Panc1 (cell line): ENCODE measurements at regions not wholly inside any gene's neighbourhood (a gene's known extent, or its start where the extent isn't known, plus 50 kb on each side); places are given as distances from the start of the nearest gene placed in this dataset.
"Not testable (repeated sequence)": the region's sequence is repeated elsewhere in the genome, so short reads cannot be mapped to it uniquely, and the experiment has no call there.

ENCODE experiments used
- ATAC-seq: fragments of 200-7000 bp; cut with Tn5 transposase; 2 replicates; pipeline ENCODE4 v1.9.1; 2020; ENCODE audit warnings: mild to moderate bottlenecking, moderate library complexity
- BruUV-seq: library from RNA; stranded (reverse); fragments of 400-500 nt; replicated peaks from 2 replicates; lab custom pipeline; 2021; lab: Mats Ljungman, UMichigan
- CTCF ChIA-PET: fragments of 300-600 bp; sonication (Branson Sonifier 250); formaldehyde crosslinking; loops from one replicate; lab custom pipeline; 2022; ENCODE audit warnings: antibody characterized with exemption; lab: Charles Lee
- POLR2A ChIA-PET: fragments of 300-600 bp; sonication (Branson Sonifier 250); formaldehyde crosslinking; loops from one replicate; lab custom pipeline; 2022; ENCODE audit warnings: antibody characterized with exemption; lab: Charles Lee
- DNase-seq: peaks from one replicate; pipeline ENCODE4 v3.0.0-alpha.2; 2010; ENCODE audit warnings: low read depth, low spot score
- H3K27ac ChIP-seq: 2 replicates; pipeline ENCODE4 v1.5.1; 2011; ENCODE audit warnings: mild to moderate bottlenecking, low read length, inconsistent platforms
- H3K27me3 ChIP-seq: fragments of 200-500 bp; sonication (Bioruptor generic); 2 replicates; pipeline ENCODE4 v1.6.0; 2014; ENCODE audit warnings: low read length, inconsistent platforms; ENCODE audit not compliant: control insufficient read depth, insufficient read depth
- H3K36me3 ChIP-seq: fragments of 200-500 bp; sonication (Bioruptor generic); 2 replicates; pipeline ENCODE4 v1.5.1; 2014; ENCODE audit warnings: inconsistent platforms, mild to moderate bottlenecking, low read length, moderate library complexity; ENCODE audit not compliant: control insufficient read depth, insufficient read depth
- H3K4me1 ChIP-seq: 2 replicates; pipeline ENCODE4 v1.5.1; 2011; ENCODE audit warnings: inconsistent platforms, mild to moderate bottlenecking, low read length, moderate library complexity; ENCODE audit not compliant: control insufficient read depth, insufficient read depth
- H3K4me3 ChIP-seq, 2 experiments: 2 replicates each; pipeline ENCODE4 v1.5.1; 2011 to 2012; ENCODE audit warnings: low read depth in 2 of 2, low read length in 2 of 2, mild to moderate bottlenecking in 2 of 2, inconsistent platforms in 1 of 2, moderate library complexity in 1 of 2
- H3K9me3 ChIP-seq: fragments of 200-500 bp; sonication (Bioruptor generic); 2 replicates; pipeline ENCODE4 v1.5.1; 2014; ENCODE audit warnings: low read depth, mild to moderate bottlenecking, inconsistent platforms, low read length, moderate library complexity; ENCODE audit not compliant: control insufficient read depth, insufficient read depth
- POLR2AphosphoS5 ChIP-seq: IDR thresholded peaks from 2 replicates; pipeline ENCODE4 v1.6.1; 2012; ENCODE audit warnings: mild to moderate bottlenecking, low read depth, low read length, moderate library complexity
- SIN3A ChIP-seq: IDR thresholded peaks from 2 replicates; pipeline ENCODE4 v1.6.1; 2012; ENCODE audit warnings: low read depth, mild to moderate bottlenecking, low read length, moderate library complexity, borderline replicate concordance; ENCODE audit not compliant: insufficient read depth
- TCF7L2 ChIP-seq: IDR thresholded peaks from 2 replicates; pipeline ENCODE4 v1.6.1; 2011; ENCODE audit warnings: mild to moderate bottlenecking, low read depth, low read length, inconsistent platforms
- in situ Hi-C: cut with HindIII; loops from 2 replicates; pipeline ENCODE4 v1.10.0; 2016; ENCODE audit warnings: low sequenced_read_pairs, low pct_unique_long_range_greater_than_20kb
- intact Hi-C: fragments of 100-400 bp; cut with micrococcal nuclease; formaldehyde crosslinking; loops from one replicate; pipeline ENCODE4 v1.10.0; 2022; ENCODE audit not compliant: unreplicated experiment
- TF ChIP-seq, protein P1 (sequence below), 2 experiments: IDR thresholded peaks; 2 replicates each; pipeline ENCODE4 v1.6.1; 2011 to 2012; ENCODE audit warnings: low read depth in 2 of 2, control low read depth in 1 of 2, low read length in 1 of 2, mild to moderate bottlenecking in 1 of 2, moderate library complexity in 1 of 2; ENCODE audit not compliant: insufficient read depth in 1 of 2
- TF ChIP-seq, protein P2 (sequence below): fragments of 450-650 bp; IDR thresholded peaks from 2 replicates; pipeline ENCODE4 v1.5.1; 2017; ENCODE audit warnings: mild to moderate bottlenecking

DNA sequence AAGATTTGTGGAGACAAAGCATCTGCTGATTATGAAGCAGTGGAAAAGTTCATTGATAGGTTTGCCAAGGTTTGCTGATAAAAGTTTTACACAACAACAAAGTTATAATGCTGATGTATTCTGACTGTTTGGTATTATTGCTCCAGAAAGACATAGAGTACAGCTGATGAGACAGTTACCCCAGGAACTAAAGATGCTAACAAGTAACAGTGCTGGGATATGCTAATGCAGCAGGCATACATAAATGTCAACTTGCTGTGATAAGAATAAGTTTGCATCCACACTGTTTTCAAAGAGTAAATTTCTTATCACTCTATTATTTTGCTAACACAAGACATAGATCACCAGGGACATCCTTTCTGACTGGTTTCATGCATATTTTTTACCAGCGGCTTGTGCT is 1221.3 kb upstream of the CELF4 start:
- DNase-seq (no peak), ATAC-seq (no peak)
- no TSS peak for BruUV-seq
- TF ChIP-seq TCF7L2 (no peak), SIN3A (no peak), POLR2AphosphoS5 (no peak)
- TF ChIP-seq, protein P1, sequence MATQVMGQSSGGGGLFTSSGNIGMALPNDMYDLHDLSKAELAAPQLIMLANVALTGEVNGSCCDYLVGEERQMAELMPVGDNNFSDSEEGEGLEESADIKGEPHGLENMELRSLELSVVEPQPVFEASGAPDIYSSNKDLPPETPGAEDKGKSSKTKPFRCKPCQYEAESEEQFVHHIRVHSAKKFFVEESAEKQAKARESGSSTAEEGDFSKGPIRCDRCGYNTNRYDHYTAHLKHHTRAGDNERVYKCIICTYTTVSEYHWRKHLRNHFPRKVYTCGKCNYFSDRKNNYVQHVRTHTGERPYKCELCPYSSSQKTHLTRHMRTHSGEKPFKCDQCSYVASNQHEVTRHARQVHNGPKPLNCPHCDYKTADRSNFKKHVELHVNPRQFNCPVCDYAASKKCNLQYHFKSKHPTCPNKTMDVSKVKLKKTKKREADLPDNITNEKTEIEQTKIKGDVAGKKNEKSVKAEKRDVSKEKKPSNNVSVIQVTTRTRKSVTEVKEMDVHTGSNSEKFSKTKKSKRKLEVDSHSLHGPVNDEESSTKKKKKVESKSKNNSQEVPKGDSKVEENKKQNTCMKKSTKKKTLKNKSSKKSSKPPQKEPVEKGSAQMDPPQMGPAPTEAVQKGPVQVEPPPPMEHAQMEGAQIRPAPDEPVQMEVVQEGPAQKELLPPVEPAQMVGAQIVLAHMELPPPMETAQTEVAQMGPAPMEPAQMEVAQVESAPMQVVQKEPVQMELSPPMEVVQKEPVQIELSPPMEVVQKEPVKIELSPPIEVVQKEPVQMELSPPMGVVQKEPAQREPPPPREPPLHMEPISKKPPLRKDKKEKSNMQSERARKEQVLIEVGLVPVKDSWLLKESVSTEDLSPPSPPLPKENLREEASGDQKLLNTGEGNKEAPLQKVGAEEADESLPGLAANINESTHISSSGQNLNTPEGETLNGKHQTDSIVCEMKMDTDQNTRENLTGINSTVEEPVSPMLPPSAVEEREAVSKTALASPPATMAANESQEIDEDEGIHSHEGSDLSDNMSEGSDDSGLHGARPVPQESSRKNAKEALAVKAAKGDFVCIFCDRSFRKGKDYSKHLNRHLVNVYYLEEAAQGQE (IDR thresholded peaks at IDR 0.05; ENCODE audit: insufficient read depth in 1 of 2, low read depth in 2 of 2, low read length in 1 of 2), result no peak
- TF ChIP-seq, protein P2, sequence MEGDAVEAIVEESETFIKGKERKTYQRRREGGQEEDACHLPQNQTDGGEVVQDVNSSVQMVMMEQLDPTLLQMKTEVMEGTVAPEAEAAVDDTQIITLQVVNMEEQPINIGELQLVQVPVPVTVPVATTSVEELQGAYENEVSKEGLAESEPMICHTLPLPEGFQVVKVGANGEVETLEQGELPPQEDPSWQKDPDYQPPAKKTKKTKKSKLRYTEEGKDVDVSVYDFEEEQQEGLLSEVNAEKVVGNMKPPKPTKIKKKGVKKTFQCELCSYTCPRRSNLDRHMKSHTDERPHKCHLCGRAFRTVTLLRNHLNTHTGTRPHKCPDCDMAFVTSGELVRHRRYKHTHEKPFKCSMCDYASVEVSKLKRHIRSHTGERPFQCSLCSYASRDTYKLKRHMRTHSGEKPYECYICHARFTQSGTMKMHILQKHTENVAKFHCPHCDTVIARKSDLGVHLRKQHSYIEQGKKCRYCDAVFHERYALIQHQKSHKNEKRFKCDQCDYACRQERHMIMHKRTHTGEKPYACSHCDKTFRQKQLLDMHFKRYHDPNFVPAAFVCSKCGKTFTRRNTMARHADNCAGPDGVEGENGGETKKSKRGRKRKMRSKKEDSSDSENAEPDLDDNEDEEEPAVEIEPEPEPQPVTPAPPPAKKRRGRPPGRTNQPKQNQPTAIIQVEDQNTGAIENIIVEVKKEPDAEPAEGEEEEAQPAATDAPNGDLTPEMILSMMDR, result no peak
- ChIA-PET POLR2A (no interaction called here), CTCF (no interaction called here)
- Histone ChIP-seq H3K36me3 (no peaks in the 10 kb centered on the region), H3K9me3 (no peaks in the 10 kb centered on the region), H3K4me1 (no peaks in the 10 kb centered on the region), H3K27ac (no peak overlapping the region), H3K27me3 (no peaks in the 10 kb centered on the region), H3K4me3 (no peak overlapping the region)
- intact Hi-C loops, result no loop called here
- in situ Hi-C loops, result no loop called here

DNA sequence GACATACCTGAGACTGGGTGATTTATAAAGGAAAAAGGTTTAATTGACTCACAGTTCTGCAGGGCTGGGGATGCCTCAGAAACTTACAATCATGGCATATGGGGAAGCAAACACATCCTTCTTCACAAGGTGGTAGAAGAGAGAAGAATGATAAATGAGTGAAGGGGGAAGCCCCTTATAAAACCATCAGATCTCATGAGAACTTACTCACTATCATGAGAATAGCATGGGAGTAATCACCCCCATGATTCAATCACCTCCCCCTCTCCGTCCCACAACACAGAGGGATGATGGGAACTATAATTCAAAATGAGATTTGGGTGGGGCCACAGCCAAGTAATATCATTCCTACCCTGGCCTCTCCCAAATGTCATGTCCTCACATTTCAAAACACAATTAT is 1206.0 kb upstream of the CELF4 start:
- DNase-seq, in situ Hi-C loops, BruUV-seq, intact Hi-C loops, POLR2A ChIA-PET, H3K27me3 ChIP-seq, H3K4me3 ChIP-seq, CTCF ChIA-PET, H3K36me3 ChIP-seq, H3K4me1 ChIP-seq, ATAC-seq, H3K27ac ChIP-seq, H3K9me3 ChIP-seq: not testable (repeated sequence)

GRCh38 chr18:38768504-38768903 is 1202.9 kb upstream of the CELF4 start:
- intact Hi-C loops, result no loop called here
- H3K36me3 ChIP-seq, result no peaks in the 10 kb centered on the region
- H3K9me3 ChIP-seq, result no peaks in the 10 kb centered on the region
- POLR2A ChIA-PET, result no interaction called here
- DNase-seq, result no peak
- no peaks in the 10 kb centered on the region for H3K4me1 ChIP-seq
- CTCF ChIA-PET, result no interaction called here
- no peaks in the 10 kb centered on the region for H3K27me3 ChIP-seq
- BruUV-seq, result no TSS peak
- no peak overlapping the region for H3K27ac ChIP-seq
- TF ChIP-seq SIN3A, result no peak
- ATAC-seq, result no peak
- in situ Hi-C loops, result no loop called here
- H3K4me3 ChIP-seq, result no peak overlapping the region
